OCI-LY3 (cell line): ENCODE measurements at regions not wholly inside any gene's neighbourhood (a gene's known extent, or its start where the extent isn't known, plus 50 kb on each side); places are given as distances from the start of the nearest gene placed in this dataset.

Experiments
- CTCF ChIP-seq: fragments of 200-600, 300-600 bp; sonication (generic); IDR thresholded peaks from 2 replicates; pipeline ENCODE4 v1.5.1; 2014; ENCODE audit warnings: antibody characterized with exemption, low read length, low read depth
- EZH2phosphoT487 ChIP-seq: fragments of 200-600 bp; shearing (Covaris generic); IDR thresholded peaks from 2 replicates; pipeline ENCODE4 v1.6.1; 2018; ENCODE audit warnings: antibody characterized with exemption, mixed run types, low read depth

GRCh38 chr1:87968197-87968955 is 639.7 kb downstream of the LMO4 start:
- TF ChIP-seq CTCF (no peak), EZH2phosphoT487 (no peak)
